AG04449 (cell line): ENCODE measurements at regions not wholly inside any gene's neighbourhood (a gene's known extent, or its start where the extent isn't known, plus 50 kb on each side); places are given as distances from the start of the nearest gene placed in this dataset.

Source experiments
- CTCF ChIA-PET: fragments of 350-600 bp; formaldehyde crosslinking; extraction: SDS; loops from one replicate; lab custom pipeline; 2021; ENCODE audit warnings: antibody characterized with exemption; lab: Yijun Ruan, JAX
- POLR2A ChIA-PET: fragments of 400-600, 350-600 bp; formaldehyde crosslinking; extraction: SDS; loops from one replicate; lab custom pipeline; 2020; ENCODE audit warnings: antibody characterized with exemption, inconsistent platforms; lab: Yijun Ruan, JAX
- DNase-seq: peaks from one replicate; pipeline ENCODE4 v3.0.0-alpha.2; 2010; ENCODE audit warnings: low read depth, low spot score
- H3K4me3 ChIP-seq: 2 replicates; pipeline ENCODE4 v1.5.1; 2011; ENCODE audit warnings: low read depth, mild to moderate bottlenecking, control low read depth, low read length
- CTCF ChIP-seq: IDR thresholded peaks from one replicate; pipeline ENCODE4 v1.5.1; 2011; ENCODE audit warnings: mild to moderate bottlenecking, moderate library complexity, low read length, control low read depth, inconsistent platforms; ENCODE audit not compliant: insufficient read depth; ENCODE audit errors: missing control alignments

DNA sequence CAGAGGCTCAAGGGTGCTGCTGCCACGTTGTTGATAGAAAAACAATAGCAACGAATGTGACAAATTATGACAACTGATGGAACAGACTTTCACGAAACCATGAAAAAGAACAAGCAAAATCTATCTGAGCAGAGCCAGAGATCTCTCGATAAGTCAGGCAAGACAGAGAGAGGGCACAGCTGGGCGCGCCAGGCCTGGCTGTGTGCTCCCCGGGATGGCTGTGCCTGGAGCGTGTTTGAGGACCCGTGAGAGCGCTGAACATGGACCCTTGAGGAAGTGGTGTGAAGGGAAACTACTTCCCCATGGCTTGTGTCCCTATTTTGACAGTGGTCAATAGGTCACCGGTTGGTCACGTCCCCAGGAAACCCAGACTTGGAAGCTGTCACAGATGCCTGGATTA, 83.1 kb upstream of the FGF3 start:
- ChIA-PET POLR2A (no interaction called here), CTCF (interaction anchor here (0.9 to 2.7 kb wide), 5 partner anchors 8 to 16 kb away, joined by 3 to 15 read pairs (median 8); no protein-coding TSS in a partner anchor)
- H3K4me3 ChIP-seq: no peak overlapping the region
- no peak for TF ChIP-seq CTCF
- DNase-seq: no peak

GRCh38 chr11:69903211-69903610, 84.0 kb upstream of the FGF3 start:
- no peak for DNase-seq
- ChIA-PET POLR2A (no interaction called here), CTCF (interaction anchor here (0.8 to 2.7 kb wide), 4 partner anchors 7 to 219 kb away, joined by 3 to 15 read pairs (median 6); no protein-coding TSS in a partner anchor)
- no peak overlapping the region for H3K4me3 ChIP-seq
- no peak for TF ChIP-seq CTCF

DNA sequence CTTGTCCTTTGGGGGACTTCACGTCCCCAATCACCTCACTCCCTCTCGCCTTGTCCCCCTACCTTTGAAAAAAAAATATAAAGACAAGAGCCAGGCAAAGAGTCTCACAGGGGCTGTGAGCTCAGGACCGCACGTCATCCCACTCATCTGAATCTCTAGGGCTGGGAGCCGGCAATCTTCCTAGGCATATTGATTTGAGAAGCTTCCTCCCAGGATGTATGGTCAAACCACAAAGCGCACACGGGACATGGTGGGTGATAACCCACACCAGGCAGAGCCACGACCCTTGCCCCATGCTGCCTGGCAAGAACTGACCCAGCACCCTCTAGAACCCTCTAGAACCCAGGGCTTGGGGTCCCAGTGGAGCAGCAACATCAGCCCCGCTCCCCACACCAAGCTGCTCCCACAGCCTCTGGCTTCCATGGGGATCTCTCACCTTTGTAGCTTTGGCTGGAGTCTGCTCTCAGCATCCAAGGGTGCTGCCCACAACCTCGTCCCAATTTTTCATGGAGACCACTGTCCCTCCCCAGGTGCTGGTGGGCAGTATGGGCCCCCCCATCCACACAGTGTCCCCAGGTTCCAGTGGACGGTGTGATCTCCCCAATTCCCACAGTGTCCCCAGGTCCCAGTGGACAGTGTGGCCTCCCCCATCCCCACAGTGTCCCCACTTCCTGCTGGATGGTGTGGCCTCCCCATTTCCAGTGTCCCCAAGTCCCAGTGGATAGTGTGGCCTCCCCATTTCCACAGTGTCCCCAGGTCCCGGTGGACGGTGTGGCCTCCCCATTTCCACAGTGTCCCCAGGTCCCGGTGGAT, 85.2 kb upstream of the FGF3 start:
- CTCF ChIA-PET: interaction anchor here (0.9 to 2.4 kb wide), 5 partner anchors 8 to 301 kb away, joined by 3 to 8 read pairs (median 3); no protein-coding TSS in a partner anchor
- no peak overlapping the region for H3K4me3 ChIP-seq
- no peak for TF ChIP-seq CTCF
- POLR2A ChIA-PET: no interaction called here
- DNase-seq: no peak

DNA sequence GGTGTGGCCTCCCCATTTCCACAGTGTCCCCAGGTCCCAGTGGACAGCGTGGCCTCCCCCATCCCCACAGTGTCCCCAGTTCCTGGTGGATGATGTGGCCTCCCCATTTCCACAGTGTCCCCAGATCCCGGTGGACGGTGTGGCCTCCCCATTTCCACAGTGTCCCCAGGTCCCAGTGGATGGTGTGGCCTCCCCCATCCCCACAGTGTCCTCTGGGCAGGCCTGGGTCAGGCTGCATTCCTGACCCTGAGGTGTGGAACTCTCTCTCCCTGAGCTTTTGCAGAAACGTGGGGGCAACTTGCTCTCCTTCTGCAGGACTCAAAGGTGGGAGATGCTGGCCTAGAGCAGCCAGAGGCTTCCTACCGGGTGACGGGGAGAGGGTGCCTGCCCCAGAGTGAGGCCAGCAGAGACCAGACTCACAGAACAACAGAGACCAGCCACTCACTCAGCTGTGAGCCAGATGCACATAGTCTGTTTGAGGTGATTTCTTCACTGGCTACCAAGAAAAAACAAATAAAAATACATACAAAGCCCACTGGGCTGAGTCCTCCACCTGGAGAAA, 85.8 kb upstream of the FGF3 start:
- no peak overlapping the region for H3K4me3 ChIP-seq
- TF ChIP-seq CTCF: no peak
- POLR2A ChIA-PET: no interaction called here
- no peak for DNase-seq
- CTCF ChIA-PET: interaction anchor here (1.4 to 12.0 kb wide), 3 partner anchors 10 to 295 kb away, joined by 3 to 200 read pairs (median 4); partner anchors contain the start of gene FADD

DNA sequence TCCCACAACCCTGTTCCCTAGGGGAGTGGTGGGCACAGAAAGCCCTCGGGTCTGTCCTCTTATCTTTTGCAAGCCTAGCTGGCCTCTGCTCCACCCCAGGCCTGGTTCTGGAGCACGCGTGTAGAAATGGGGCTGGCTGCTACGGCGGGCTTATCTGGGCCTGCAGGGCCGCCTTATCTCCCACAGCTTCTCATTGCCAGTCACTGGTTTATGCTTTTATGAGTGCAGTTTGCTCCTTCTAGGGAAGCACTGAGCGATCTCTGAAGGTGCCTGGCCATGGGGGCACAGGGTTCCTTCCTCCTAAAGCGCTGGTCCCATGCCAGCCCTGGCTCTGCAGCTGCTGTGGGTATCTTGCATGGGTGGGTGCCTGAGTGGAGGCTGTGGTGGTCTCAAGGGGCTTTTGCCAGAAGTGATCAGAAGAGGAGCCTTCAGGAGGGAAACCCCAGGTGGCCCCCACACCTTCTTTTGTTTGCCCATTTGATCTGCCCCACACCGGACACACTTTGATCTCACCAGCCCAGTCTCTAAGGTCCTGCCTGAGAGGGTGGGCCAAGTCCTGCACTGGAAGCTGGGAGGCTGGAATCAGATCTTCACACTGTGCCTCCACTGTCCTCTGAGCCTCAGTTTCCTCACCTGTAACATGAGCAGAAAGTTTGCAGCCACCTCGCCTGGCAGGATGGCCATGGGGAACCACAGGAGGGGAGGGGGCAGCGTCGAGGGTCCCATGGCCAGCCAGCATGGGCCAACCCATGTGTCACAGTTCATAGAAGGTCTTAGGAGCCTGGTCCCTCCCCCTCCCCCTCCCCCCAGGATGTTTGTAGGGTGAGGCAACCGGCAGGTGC, 86.6 kb upstream of the FGF3 start:
- DNase-seq: no peak
- CTCF ChIA-PET: interaction anchor here (1.4 to 12.0 kb wide), 2 partner anchors 11 to 295 kb away, joined by 3 to 200 read pairs; partner anchors contain the start of gene FADD
- no peak for TF ChIP-seq CTCF

More for the DNA sequence above, 86.6 kb upstream of the FGF3 start:
- POLR2A ChIA-PET: no interaction called here
- H3K4me3 ChIP-seq: no peak overlapping the region
